GM13977 (cell line): ENCODE measurements at regions not wholly inside any gene's neighbourhood (a gene's known extent, or its start where the extent isn't known, plus 50 kb on each side); places are given as distances from the start of the nearest gene placed in this dataset.

Experiments
- DNase-seq: peaks from one replicate; pipeline ENCODE4 v3.0.0; 2012; ENCODE audit warnings: low spot score
- CTCF ChIP-seq: IDR thresholded peaks from 2 replicates; pipeline ENCODE4 v1.5.1; 2012; ENCODE audit warnings: mild to moderate bottlenecking, control low read depth; ENCODE audit not compliant: insufficient read depth; ENCODE audit errors: extremely low read depth, missing control alignments
- in situ Hi-C: fragments of 300-500 bp; cut with MboI; formaldehyde crosslinking; loops from one replicate; pipeline ENCODE4 v1.12.0; 2022; ENCODE audit warnings: low sequenced_read_pairs, low pct_unique_long_range_greater_than_20kb, mixed read lengths, inconsistent platforms; ENCODE audit not compliant: unreplicated experiment

- in situ Hi-C loops, result no loop called here
- DNase-seq, result no peak
- TF ChIP-seq CTCF, result no peak
Measured at GRCh38 chr9:90559075-90560073, 83.2 kb downstream of the DIRAS2 start.
